ENCODE measurements at regions not wholly inside any gene's neighbourhood (a gene's known extent, or its start where the extent isn't known, plus 50 kb on each side); places are given as distances from the start of the nearest gene placed in this dataset.

GRCh38 chr5:123879071-123879470 is 367.1 kb downstream of the CSNK1G3 start:
- TF ChIP-seq POLR2A (IDR thresholded peaks at IDR 0.05) (no peak), CTCF (IDR thresholded peaks at IDR 0.05) (no peak)
- H3K9me3 ChIP-seq = no peaks in the 10 kb centered on the region
- 44% methylated on average over 3 of the region's 4 CpGs for WGBS (ENCODE audit: insufficient coverage, low coverage, low lambda C conversion rate, missing lambda C conversion rate)
- DNase-seq (no peak), ATAC-seq (no peak)
- H3K36me3 ChIP-seq = no peaks in the 10 kb centered on the region
- intact Hi-C loops (cut with DNase I) = no loop called here
- H3K4me1 ChIP-seq = no peaks in the 10 kb centered on the region
- H3K27me3 ChIP-seq = no peaks in the 10 kb centered on the region
- H3K27ac ChIP-seq = no peak overlapping the region
- H3K4me3 ChIP-seq = no peak overlapping the region

DNA sequence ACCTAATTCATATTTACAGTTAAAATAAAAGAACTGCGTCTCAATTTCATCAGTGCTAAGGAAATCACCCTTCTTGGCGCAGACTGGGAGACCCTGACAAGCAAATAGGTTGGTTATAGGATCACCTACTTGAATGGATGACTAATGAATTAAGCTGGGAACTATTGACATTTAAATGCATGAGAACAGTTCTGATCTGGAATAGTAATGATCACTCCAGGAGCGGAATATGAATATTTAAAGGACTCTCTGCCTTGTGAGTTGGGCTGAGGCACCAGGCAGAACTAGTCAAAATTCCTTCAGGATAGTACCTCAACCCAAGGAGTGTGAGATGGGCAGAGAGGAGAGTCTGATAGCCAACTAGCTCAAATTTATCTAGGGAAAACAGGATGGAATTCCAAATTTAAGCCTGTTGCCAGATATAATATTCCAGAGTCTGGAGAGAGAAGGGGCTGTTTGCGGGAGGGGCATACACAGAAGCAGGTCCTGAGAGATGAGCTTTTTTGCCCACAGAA is 364.4 kb downstream of the CSNK1G3 start:
- no peaks in the 10 kb centered on the region for H3K36me3 ChIP-seq
- H3K9me3 ChIP-seq = no peaks in the 10 kb centered on the region
- H3K27ac ChIP-seq = no peak overlapping the region
- WGBS (ENCODE audit: insufficient coverage, low coverage, low lambda C conversion rate, missing lambda C conversion rate) = 79% methylated on average over 4 of the region's 4 CpGs
- DNase-seq = no peak
- ATAC-seq = no peak
- H3K4me3 ChIP-seq = no peak overlapping the region
- no peaks in the 10 kb centered on the region for H3K4me1 ChIP-seq
- TF ChIP-seq POLR2A (IDR thresholded peaks at IDR 0.05) (no peak), CTCF (IDR thresholded peaks at IDR 0.05) (no peak)
- H3K27me3 ChIP-seq = no peaks in the 10 kb centered on the region
- intact Hi-C loops (cut with DNase I) = no loop called here

DNA sequence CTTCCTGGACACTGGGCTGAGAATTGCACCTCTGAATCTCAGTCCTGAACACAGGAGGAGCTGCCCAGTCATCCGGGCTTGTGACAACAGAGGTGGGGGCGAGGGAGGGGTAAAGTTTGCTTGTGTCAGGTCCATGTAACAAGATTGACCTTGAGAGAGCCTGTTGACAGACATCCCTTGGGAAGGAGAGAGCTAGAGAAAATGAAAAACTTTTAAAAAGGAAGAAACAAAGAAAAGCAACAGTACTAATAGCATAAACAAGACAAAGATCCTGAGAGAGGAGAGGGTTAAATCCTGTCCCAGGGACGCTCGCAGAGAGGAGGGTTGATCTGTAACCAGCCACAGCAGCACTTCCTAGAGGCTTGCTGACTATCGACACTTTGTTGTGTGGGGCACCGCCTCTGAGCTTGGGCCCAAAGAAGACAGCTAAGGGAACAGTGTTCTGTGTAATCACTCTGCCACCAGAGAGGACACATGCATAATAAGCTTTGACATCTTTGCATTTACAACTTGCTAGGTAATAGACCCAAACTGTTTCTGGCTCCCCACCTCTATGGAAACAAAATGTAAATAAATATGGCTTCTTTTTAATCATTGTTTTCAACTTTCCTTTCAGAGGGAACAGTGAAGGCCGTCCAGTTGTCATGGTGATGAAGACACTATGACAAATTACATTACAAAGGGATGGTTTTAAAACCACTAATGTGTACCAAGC is 363.7 kb downstream of the CSNK1G3 start:
- Histone ChIP-seq H3K9me3 (no peaks in the 10 kb centered on the region), H3K27me3 (no peaks in the 10 kb centered on the region), H3K4me1 (no peaks in the 10 kb centered on the region), H3K27ac (no peak overlapping the region), H3K36me3 (no peaks in the 10 kb centered on the region), H3K4me3 (no peak overlapping the region)
- TF ChIP-seq CTCF (IDR thresholded peaks at IDR 0.05) = no peak
- TF ChIP-seq POLR2A (IDR thresholded peaks at IDR 0.05) = no peak
- no peak for DNase-seq
- peak in 1 of 4 donors; percentile 21 for ATAC-seq
- intact Hi-C loops (cut with DNase I) = no loop called here
- WGBS (ENCODE audit: insufficient coverage, low coverage, low lambda C conversion rate, missing lambda C conversion rate) = 17% methylated on average over 7 of the region's 7 CpGs

- Histone ChIP-seq H3K4me3 (no peak overlapping the region), H3K27me3 (no peaks in the 10 kb centered on the region), H3K4me1 (no peaks in the 10 kb centered on the region), H3K27ac (no peak overlapping the region), H3K36me3 (no peaks in the 10 kb centered on the region), H3K9me3 (no peaks in the 10 kb centered on the region)
- DNase-seq = no peak
- TF ChIP-seq POLR2A (IDR thresholded peaks at IDR 0.05) (no peak), CTCF (IDR thresholded peaks at IDR 0.05) (no peak)
- no peak for ATAC-seq
- intact Hi-C loops (cut with DNase I) = no loop called here
- WGBS (ENCODE audit: insufficient coverage, low coverage, low lambda C conversion rate, missing lambda C conversion rate) = 33% methylated on average over 4 of the region's 4 CpGs
Observed at GRCh38 chr5:123874600-123875201, 362.7 kb downstream of the CSNK1G3 start.

Data from right lobe of liver (tissue), 6 donors.